Activated T-cell treated with anti-CD3 and anti-CD28 coated beads, Interleukin-2, amount 50 U/mL, for 24 hours (primary cell): ENCODE measurements at regions not wholly inside any gene's neighbourhood (a gene's known extent, or its start where the extent isn't known, plus 50 kb on each side); places are given as distances from the start of the nearest gene placed in this dataset.
"Not testable (repeated sequence)": the region's sequence is repeated elsewhere in the genome, so short reads cannot be mapped to it uniquely, and the experiment has no call there.

Experiments used
- DNase-seq: peaks from one replicate; pipeline ENCODE4 v3.0.0-alpha.2; 2020
- H3K27ac Mint-ChIP-seq: 2 replicates; pipeline ENCODE4 v1.8.0; 2020; ENCODE audit warnings: mild to moderate bottlenecking, mixed read lengths
- H3K27me3 Mint-ChIP-seq: 2 replicates; pipeline ENCODE4 v1.8.0; 2020; ENCODE audit warnings: mixed read lengths
- H3K36me3 Mint-ChIP-seq: 2 replicates; pipeline ENCODE4 v1.8.0; 2020; ENCODE audit warnings: low read depth, mixed read lengths
- H3K4me1 Mint-ChIP-seq: 2 replicates; pipeline ENCODE4 v1.8.0; 2020; ENCODE audit warnings: low read depth, mixed read lengths
- H3K4me3 Mint-ChIP-seq: 2 replicates; pipeline ENCODE4 v1.8.0; 2020; ENCODE audit warnings: mild to moderate bottlenecking, moderate library complexity, mixed read lengths
- H3K9me3 Mint-ChIP-seq: 2 replicates; pipeline ENCODE4 v1.8.0; 2020; ENCODE audit warnings: mixed read lengths

DNA sequence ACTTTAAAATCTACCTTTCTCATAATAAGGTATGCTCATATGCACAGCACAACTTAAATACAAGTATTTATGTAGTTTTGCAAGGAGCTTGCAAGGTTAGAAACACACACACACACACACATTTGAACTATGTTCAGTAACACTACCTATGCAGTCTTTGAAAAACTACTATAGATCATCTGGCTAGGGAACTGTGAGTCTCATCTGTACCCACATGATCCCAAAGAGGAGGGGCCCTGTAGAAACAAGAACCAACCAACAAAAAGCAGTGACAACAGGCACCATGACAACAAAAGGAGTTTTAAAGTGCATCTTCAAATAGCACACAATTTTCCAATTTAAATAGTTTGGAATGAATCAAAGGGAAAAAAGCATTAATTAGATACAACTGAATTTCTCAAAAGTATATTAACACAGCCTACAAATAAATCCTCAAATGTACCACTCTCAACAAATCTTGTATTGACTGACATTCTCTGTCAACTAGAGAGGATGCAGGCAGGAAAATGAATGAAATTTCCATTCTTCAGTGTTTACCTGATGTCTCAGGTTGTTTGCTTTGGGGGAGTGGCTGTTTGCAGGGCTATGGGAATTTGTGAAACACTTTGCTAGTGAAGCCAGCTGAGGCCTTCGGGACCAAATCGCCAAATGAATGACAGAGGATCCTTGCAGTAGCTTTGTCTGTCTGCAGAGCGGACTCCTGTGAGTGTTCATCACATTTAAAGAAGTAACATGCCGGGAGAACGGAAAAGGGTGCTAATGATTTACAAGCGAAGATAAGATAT is 297.6 kb downstream of the BCL2L11 start:
- not testable (repeated sequence) for H3K36me3 Mint-ChIP-seq, H3K9me3 Mint-ChIP-seq, H3K27ac Mint-ChIP-seq, H3K4me1 Mint-ChIP-seq, H3K4me3 Mint-ChIP-seq, DNase-seq, H3K27me3 Mint-ChIP-seq

DNA sequence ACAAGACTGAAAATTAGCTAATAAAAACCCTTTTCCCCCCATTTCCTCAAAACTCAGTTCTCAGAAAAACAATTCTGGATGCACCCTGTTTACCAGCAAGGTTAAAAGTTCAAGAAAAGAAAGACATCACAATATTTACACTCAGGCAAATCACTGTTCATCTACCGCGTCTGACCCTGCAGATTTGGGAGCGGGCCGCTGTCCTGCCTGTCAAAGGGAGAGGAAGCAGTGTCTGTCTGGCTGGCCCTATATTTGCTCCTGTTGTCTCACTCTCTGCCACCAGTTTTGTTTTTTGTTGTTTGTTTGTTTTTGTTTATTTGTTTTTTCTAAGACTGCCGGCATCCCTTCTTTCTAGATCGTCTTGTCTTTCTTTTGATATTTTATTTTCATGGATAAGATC is 299.4 kb downstream of the BCL2L11 start:
- H3K4me3 Mint-ChIP-seq, H3K9me3 Mint-ChIP-seq, H3K27ac Mint-ChIP-seq, DNase-seq, H3K36me3 Mint-ChIP-seq, H3K4me1 Mint-ChIP-seq, H3K27me3 Mint-ChIP-seq: not testable (repeated sequence)

DNA sequence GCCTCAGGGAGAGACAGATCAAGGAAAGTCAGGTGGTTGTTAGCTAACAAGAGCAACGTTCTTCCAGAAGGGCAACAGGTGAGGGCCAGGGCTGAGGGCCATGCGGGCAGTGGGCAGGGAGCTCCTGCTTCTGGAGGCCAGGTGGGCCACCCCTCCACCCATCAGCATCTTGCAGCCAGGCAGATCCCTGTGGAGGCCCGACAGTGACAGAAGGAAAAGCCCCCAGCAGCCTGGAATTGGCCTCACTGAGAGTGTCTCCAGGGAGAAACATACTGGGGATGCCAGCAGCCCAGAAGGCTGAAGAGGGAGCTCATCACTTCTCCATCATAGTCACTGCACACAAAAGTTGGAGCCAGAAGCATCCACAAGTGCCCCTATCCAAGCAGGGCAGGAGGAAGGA is 300.1 kb downstream of the BCL2L11 start:
- H3K9me3 Mint-ChIP-seq, H3K27me3 Mint-ChIP-seq, H3K4me3 Mint-ChIP-seq, H3K27ac Mint-ChIP-seq, H3K36me3 Mint-ChIP-seq, DNase-seq: not testable (repeated sequence)
- H3K4me1 Mint-ChIP-seq: peaks cover 14% of the 10 kb centered on the region

DNA sequence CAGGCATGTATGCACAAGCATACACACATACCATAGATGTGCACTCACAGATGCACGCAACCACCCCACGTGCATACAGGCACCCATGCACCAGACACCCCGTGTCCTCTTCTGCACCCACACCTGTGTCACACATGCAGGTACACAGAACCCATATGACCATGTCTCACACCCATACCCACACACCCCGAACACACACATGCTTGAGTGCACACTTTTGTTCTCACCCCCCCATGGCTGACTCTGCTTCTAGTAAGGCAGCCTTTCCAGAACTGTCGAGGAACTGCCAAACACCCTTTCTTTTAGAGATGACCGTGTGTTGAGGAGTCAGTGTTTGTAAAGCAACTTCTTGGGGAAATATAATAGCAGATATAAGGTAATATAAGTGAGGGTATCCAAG is 301.2 kb downstream of the BCL2L11 start:
- H3K27ac Mint-ChIP-seq, H3K36me3 Mint-ChIP-seq, H3K9me3 Mint-ChIP-seq, H3K27me3 Mint-ChIP-seq, H3K4me3 Mint-ChIP-seq: not testable (repeated sequence)
- H3K4me1 Mint-ChIP-seq: peaks cover 20% of the 10 kb centered on the region
- DNase-seq: peak; percentile 32

DNA sequence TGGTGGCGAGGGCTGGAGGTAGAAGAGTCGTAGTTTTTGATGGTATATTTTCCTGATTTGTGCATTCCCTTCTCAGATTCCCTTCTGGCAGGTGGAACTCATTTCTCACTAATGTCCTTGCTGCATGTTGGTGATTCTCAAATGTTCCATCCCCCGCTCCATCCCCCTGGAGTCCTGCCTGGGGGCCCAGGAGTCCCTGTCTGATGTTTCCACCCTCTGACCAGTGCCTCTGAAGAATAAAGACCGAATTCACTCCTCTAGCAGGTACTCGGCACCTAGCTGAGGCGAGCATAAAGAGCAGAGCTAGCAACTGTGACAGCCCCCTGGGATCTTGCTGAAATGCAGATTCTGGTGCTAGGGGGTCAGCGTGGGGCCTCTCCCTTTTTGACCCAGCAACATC is 301.8 kb downstream of the BCL2L11 start:
- H3K27ac Mint-ChIP-seq: peak overlapping the region; percentile 26
- peak; percentile 32 for DNase-seq
- H3K27me3 Mint-ChIP-seq, H3K9me3 Mint-ChIP-seq, H3K36me3 Mint-ChIP-seq, H3K4me3 Mint-ChIP-seq: not testable (repeated sequence)
- peaks cover 26% of the 10 kb centered on the region for H3K4me1 Mint-ChIP-seq

DNA sequence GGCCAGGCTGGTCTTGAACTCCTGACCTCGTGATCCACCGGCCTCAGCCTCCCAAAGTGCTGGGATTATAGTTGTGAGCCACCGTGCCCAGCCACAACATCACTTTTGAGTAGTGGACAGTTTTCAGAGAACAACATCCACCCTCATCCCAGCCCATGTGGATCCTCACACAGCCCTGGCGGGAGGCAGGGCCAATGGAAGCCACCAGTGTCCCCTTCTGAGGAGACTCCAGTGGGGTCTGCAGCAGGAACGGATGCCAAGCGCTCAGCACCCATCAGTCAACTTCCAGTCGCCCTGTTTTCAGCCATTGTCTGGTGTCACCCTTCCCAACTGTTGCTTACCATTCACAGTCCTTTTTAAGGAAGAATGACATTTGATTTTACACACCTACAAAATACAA is 302.5 kb downstream of the BCL2L11 start:
- not testable (repeated sequence) for H3K27me3 Mint-ChIP-seq, H3K9me3 Mint-ChIP-seq, DNase-seq, H3K27ac Mint-ChIP-seq, H3K4me3 Mint-ChIP-seq
- Mint-ChIP-seq H3K4me1 (peaks cover 27% of the 10 kb centered on the region), H3K36me3 (peaks cover 12% of the 10 kb centered on the region)

DNA sequence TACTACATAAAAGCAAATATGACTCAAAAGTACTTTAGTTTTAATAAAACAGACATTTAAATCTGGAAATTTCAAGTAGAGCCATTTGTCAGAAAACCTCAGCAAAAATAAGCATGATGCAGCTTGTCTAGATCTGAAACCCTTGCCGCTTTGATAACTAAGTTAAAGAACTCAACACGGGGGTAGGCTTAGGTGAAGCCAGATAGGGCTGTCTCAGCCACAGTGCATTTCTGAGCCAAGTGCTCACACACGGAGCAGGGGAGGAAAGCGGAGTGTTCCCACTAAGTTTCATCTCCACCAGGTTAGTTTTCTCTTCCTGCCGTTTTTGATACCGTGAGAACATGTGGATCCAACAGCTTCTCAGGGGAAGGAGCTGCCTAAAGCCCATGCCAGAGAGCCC is 303.5 kb downstream of the BCL2L11 start:
- H3K27ac Mint-ChIP-seq, DNase-seq: not testable (repeated sequence)
- H3K36me3 Mint-ChIP-seq: peaks cover 22% of the 10 kb centered on the region

DNA sequence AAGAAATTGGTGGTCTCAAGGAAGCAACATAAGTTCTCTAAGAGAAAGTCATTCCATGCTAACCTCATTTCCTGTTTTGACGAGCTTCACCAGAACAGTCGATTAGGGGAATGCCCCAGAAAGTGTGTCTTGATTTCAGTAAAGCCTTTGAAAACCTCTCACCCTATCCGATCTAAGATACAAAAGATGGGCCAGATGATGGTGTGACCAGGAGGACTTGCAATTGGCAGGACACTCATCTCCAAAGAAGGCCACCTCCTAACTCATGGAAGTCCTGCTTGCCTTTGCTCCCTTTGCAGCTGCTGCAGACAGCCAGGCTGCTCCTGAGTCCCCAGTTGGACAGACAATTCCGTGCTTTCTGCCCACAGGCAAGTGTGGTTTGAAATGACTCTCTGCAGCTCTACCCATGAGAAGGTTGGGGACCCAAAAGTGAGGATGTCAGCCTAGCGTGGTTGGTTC is 304.2 kb downstream of the BCL2L11 start:
- peak; percentile 83 for DNase-seq
- H3K4me3 Mint-ChIP-seq: not testable (repeated sequence)

More for the DNA sequence above, 303.5 kb downstream of the BCL2L11 start:
- H3K9me3 Mint-ChIP-seq, H3K4me3 Mint-ChIP-seq, H3K27me3 Mint-ChIP-seq: not testable (repeated sequence)
- H3K4me1 Mint-ChIP-seq: peaks cover 36% of the 10 kb centered on the region

DNA sequence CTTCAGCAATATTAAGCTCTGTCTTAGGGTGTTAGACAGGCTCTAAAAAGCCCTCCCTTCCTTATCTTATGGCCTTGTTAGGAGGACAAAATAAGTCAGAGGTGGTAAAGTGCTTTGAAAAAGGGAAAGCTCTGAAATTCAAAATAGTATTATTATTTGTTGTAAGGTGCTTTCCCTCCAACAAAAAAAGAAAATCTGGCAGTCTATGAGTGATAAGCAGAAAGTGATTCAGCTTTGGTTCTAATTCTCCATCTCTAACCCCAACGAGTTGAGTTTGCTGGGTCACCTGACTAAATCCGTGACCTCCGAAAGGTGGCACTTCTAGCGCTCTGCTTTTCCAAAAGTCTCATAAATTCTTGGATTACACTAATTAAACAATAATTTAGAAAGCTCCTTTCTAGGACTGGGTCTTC is 305.1 kb downstream of the BCL2L11 start:
- not testable (repeated sequence) for H3K9me3 Mint-ChIP-seq, H3K27me3 Mint-ChIP-seq, H3K4me3 Mint-ChIP-seq
- Mint-ChIP-seq H3K36me3 (peaks cover 24% of the 10 kb centered on the region), H3K27ac (peak overlapping the region; percentile 67), H3K4me1 (peaks cover 38% of the 10 kb centered on the region)
- DNase-seq: peak; percentile 59

More for the DNA sequence above, 304.2 kb downstream of the BCL2L11 start:
- H3K4me1 Mint-ChIP-seq: peaks cover 39% of the 10 kb centered on the region
- peak overlapping the region; percentile 94 for H3K27ac Mint-ChIP-seq
- H3K9me3 Mint-ChIP-seq, H3K27me3 Mint-ChIP-seq: not testable (repeated sequence)
- H3K36me3 Mint-ChIP-seq: peaks cover 24% of the 10 kb centered on the region

DNA sequence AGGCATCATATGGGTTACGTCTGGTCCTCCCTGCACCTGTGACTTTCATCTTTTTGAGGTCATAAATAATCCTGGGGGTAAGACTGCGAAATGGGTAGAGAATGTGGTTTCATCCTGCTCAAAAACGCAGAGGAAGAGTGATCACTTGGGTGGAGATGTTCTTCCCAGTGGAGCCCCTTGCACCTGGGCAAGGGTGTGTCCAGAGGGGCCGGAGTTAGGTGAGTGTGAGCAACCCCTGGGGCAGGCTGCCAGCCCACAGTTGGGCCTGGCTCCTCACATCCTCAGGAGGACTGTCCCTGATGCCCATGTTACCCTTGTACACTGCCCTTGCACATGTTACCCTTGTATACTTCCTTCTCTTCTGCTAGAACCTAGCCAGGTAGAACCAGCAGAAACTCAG is 306.6 kb downstream of the BCL2L11 start:
- H3K27me3 Mint-ChIP-seq, H3K9me3 Mint-ChIP-seq, H3K27ac Mint-ChIP-seq: not testable (repeated sequence)

DNA sequence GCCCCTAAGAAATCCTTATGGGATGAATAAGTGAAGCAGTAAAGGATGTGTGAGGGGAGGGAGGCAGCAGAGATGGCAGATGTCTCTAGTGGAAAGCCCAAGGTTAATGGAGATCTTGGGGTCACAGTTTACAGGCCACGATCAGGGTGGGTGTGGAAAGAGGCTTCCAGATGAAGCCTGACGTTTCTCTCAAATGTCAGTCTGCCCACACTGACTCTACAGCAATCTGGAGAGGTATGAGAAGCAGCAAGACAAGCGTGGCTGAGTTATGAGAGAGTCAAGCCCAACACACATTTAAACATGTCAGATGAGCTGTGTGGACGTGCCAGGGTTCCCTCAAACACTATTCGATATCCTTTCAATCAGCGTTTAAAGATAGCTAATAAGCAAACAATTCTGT is 308.2 kb downstream of the BCL2L11 start:
- not testable (repeated sequence) for DNase-seq, H3K4me3 Mint-ChIP-seq, H3K27me3 Mint-ChIP-seq, H3K9me3 Mint-ChIP-seq
- Mint-ChIP-seq H3K4me1 (peaks cover 46% of the 10 kb centered on the region), H3K27ac (peak overlapping the region; percentile 86), H3K36me3 (peaks cover 22% of the 10 kb centered on the region)

More for the DNA sequence above, 306.6 kb downstream of the BCL2L11 start:
- not testable (repeated sequence) for H3K4me3 Mint-ChIP-seq, DNase-seq
- peaks cover 43% of the 10 kb centered on the region for H3K4me1 Mint-ChIP-seq
- H3K36me3 Mint-ChIP-seq: peaks cover 24% of the 10 kb centered on the region

DNA sequence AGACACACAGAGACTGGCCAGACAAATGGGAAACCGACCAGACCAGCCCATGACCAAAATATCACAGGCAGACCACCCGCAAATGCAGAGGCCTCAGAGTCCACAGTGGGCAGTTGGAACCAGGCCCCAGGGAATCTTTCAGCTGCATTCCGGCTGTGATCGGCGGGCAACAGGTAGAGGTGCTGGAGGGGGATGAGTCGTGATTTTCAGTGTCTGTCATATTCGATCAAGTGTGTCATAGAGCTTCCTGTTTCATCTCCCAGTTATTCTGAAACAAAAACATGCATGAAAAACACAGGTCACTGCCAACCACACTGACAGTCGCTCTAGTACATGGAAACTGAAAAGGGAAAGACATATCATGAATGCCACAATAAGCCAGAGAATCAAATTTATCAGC is 308.6 kb downstream of the BCL2L11 start:
- peaks cover 22% of the 10 kb centered on the region for H3K36me3 Mint-ChIP-seq
- H3K4me1 Mint-ChIP-seq: peaks cover 46% of the 10 kb centered on the region
- H3K27me3 Mint-ChIP-seq, H3K4me3 Mint-ChIP-seq, H3K9me3 Mint-ChIP-seq: not testable (repeated sequence)
- peak; percentile 57 for DNase-seq
- peak overlapping the region; percentile 86 for H3K27ac Mint-ChIP-seq

DNA sequence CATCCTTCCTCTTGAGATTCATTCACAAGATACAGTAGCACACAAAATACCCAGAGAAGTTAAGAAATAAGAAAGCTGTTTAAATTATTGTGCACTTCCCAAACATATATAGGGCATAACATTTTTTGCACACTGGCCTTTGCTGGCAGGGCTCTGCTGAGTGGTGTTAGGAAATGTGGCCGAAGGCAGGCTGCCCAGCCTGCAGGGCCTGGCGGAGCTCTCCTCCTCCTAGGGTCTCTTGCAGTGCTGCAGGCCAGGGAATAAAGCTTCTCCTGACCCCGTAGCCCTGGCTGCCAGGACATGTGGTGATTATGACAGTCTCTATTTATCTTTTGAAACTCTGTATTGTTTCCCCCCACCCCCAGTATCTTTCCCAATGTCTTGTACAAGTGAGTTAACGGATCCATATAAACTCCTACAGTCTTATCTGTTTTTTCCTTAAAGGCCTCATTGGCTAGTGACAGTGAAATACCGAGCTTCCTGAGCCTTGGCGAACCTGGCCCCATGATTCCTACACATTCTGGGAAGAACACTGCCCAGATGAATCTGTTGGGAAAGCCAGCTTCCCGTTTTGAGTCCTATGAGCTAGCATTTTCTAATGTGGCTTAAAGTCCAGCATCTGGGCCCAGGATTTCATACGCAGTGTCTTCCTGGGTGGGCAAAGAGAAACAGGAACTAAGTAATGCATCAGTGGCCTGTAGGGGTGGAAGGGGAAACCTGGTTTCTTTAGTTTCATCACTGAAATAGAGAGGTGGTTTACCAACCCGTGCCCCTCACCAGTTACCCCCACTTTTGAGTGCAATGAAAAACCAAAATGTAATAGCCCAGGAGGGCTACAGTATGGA is 310.3 kb downstream of the BCL2L11 start:
- H3K27me3 Mint-ChIP-seq, DNase-seq, H3K9me3 Mint-ChIP-seq, H3K4me3 Mint-ChIP-seq, H3K27ac Mint-ChIP-seq: not testable (repeated sequence)
- peaks cover 40% of the 10 kb centered on the region for H3K4me1 Mint-ChIP-seq
- peaks cover 22% of the 10 kb centered on the region for H3K36me3 Mint-ChIP-seq

DNA sequence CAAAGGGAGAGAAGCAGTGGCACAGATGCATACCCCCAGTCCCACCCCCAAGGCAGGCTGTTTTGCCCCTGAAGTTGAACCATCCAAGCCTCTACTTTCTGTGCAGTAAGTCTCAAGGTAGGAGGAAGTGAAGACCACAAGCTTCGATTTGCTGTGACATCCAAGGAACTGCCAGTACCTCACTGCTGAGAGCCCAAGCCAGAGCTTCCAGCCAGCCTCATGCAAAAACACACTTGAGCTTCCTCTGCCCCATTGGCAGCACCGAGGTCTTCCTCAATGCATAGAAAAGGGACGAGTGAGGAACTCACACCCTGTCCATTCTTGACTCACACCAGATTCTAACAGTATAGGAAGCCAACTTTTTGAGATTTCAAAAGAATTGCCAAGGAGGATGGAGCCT is 311.7 kb downstream of the BCL2L11 start:
- peaks cover 16% of the 10 kb centered on the region for H3K36me3 Mint-ChIP-seq
- H3K27me3 Mint-ChIP-seq, H3K4me3 Mint-ChIP-seq, H3K27ac Mint-ChIP-seq, DNase-seq, H3K9me3 Mint-ChIP-seq: not testable (repeated sequence)
- peaks cover 31% of the 10 kb centered on the region for H3K4me1 Mint-ChIP-seq

DNA sequence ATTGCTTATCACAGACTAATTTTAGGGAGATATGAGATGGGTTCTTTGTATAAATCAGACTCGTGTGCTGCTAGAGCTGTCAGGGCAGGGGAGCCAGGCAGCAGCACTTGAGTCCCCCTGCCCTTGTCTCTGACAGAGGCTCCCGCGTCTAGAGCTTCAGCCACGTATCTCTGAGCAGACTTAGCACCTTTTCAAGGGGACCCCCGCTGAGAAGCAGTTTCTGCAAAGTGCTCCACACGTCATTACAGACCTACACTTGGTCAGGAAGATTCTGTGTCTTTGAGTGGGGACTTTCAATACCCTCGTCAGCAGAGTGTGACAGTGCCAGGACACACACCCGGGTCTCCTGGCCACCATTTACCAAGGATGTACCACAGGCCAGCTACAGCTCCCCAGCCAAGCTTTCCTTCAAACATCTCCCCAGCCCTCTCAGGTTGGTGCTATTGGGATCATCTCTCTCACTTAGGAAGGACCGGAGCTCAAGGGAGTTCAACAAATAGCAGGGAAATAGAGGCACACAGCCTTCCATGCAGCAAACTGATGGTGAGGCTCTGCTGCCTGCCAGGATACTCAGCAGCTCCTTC is 312.3 kb downstream of the BCL2L11 start:
- Mint-ChIP-seq H3K36me3 (peaks cover 14% of the 10 kb centered on the region), H3K4me1 (peaks cover 31% of the 10 kb centered on the region)
- not testable (repeated sequence) for H3K27ac Mint-ChIP-seq, H3K9me3 Mint-ChIP-seq, DNase-seq, H3K27me3 Mint-ChIP-seq, H3K4me3 Mint-ChIP-seq
